Right ventricle myocardium inferior (tissue), 1 donor: ENCODE measurements at regions not wholly inside any gene's neighbourhood (a gene's known extent, or its start where the extent isn't known, plus 50 kb on each side); places are given as distances from the start of the nearest gene placed in this dataset.
"Not testable (repeated sequence)": the region's sequence is repeated elsewhere in the genome, so short reads cannot be mapped to it uniquely, and the experiment has no call there.

ENCODE experiments used
- ATAC-seq: fragments of 200-7000 bp; cut with Tn5 transposase; one replicate; pipeline ENCODE4 v1.9.1; 2020; ENCODE audit warnings: mild to moderate bottlenecking, moderate library complexity
- DNase-seq: peaks from one replicate; pipeline ENCODE4 v3.0.0; 2021; ENCODE audit errors: missing footprints
- intact Hi-C: fragments of 100-400 bp; cut with DNase I; formaldehyde crosslinking; loops from one replicate; pipeline ENCODE4 v1.11.0; 2022
- donor health status: DM: no; HTN: yes; CAD: no; lungs with severe emphysema.

- DNase-seq (no peak), ATAC-seq (no peak)
- intact Hi-C loops: no loop called here
Measured at GRCh38 chr21:20016435-20017005, 981.7 kb upstream of the NCAM2 start.

DNA sequence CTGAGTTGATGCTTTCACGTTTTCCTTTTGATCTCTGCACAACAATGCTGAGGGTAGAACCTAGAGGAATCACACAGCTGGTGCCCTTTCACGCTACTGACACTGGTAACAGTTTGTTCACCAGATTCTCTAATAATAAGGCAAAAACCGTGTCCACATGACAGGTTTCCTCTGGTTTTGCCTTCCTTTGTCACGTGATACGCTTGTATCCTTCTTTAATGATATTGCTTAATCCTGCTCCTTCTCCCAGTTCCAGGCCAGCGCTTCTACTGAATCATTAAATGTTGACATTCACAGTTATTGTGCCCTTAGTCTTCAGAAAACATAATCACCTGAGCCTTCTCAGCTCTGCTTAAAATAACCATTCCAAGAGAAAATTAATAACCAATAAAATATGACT lies 978.2 kb upstream of the NCAM2 start:
- no peak for ATAC-seq
- DNase-seq: no peak
- intact Hi-C loops: no loop called here

- ATAC-seq (no peak), DNase-seq (no peak)
- intact Hi-C loops: no loop called here
Measured at GRCh38 chr21:20023193-20023592, 975.0 kb upstream of the NCAM2 start.

DNA sequence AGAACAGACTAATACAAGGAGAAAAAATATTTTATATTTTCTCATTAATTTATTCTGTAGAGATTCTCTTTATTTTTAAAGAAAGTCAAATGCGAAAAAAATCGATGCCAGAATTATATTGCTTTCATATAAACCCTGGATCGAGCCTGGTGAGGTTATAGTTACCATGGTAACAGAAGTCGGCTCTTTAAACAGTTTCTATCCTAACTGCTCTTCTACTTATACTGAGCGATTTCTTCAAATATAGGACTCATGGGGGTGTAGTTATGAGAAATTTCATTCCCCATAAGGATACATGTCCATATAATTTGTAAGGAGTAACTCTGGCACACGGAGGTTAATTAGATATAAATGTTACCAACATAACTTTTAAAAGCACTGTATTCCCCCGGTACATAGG lies 973.5 kb upstream of the NCAM2 start:
- DNase-seq (no peak), ATAC-seq (no peak)
- intact Hi-C loops: no loop called here

- intact Hi-C loops: no loop called here
- DNase-seq: no peak
- ATAC-seq: no peak
Measured at GRCh38 chr21:20026543-20026942, 971.7 kb upstream of the NCAM2 start.

DNA sequence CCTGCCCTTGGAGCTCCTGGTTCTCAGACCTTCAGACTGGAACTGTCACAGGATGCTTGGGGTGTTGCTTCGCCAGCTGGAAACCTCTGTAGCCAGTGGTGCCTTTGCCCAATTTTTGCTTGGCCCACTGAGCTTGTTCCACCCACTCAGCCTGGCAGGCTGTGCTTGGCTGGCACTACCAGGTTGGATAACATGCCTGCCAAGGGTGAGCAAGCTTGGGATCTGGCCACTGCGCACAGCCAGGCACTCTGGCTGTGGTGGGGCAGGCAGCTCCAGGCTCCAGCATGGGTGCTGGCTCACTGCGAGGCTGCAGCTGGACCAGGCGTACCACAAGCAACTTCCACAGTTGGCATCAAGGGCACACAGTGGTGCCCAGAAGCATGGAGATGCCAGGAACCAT lies 967.8 kb upstream of the NCAM2 start:
- intact Hi-C loops: loop anchor here (10.0 kb wide), 1 partner anchor 1076 kb away; no protein-coding TSS in a partner anchor
- peak; percentile 91 for ATAC-seq
- DNase-seq: no peak

DNA sequence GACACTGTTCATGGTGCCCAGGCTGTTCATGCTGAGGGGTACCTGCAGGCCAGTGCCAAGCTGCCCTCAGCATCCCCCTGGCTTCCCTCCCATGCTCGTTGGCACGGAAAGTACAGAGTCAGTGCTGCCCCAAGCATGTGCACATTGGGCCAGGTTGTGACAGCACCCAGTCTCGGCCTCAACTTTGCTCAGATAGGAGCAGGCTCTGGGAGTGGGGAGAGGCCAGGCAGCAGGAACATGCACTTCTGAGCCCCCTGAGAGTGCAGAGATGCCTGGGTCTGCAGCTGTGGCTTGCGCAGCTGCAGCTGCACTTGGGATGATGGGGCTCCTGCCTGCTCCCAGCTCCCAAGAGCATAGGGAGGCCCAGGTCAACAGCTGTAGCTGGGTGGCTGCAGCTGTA lies 966.4 kb upstream of the NCAM2 start:
- no peak for DNase-seq
- intact Hi-C loops: loop anchor here (10.0 kb wide), 1 partner anchor 1077 kb away; no protein-coding TSS in a partner anchor
- ATAC-seq: no peak

- intact Hi-C loops: no loop called here
- no peak for DNase-seq
- no peak for ATAC-seq
Measured at GRCh38 chr21:20040768-20041167, 957.4 kb upstream of the NCAM2 start.

GRCh38 chr21:20045197-20045596 lies 953.0 kb upstream of the NCAM2 start:
- intact Hi-C loops: no loop called here
- ATAC-seq (no peak), DNase-seq (no peak)

DNA sequence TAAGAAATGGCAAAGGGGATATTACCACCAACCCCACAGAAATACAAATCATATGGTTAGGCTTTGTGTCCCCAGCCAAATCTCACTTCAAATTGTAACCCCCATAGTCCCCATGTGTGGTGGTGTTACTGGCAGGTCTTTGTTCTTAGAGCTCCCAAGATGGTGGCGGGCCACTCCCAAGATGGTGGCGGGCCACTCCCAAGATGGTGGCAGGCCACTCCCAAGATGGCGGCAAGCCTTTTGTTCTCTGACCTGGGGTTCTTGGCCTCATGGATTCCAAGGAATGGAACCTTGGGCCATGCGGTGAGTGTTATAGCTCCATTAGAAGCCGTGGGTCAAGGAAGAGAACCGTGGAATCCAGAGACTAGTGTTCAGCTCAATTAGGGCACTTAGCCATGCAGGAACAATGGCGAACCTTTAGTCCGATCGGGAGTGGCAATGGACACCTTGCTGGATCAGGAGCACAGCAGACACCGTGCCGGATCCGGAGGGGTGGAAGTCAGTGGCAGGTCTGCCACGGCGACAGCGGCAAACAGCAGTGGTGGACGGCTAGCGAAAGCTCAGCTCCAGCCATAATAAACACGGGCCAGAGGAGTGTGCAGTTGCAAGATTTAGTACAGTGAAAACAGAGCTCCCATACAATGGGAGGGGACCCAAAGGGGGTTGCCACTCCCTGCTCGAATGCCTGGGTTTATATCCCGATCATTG lies 949.9 kb upstream of the NCAM2 start:
- DNase-seq: not testable (repeated sequence)

GRCh38 chr21:20083336-20083735 lies 914.9 kb upstream of the NCAM2 start:
- no peak for ATAC-seq
- no peak for DNase-seq
- intact Hi-C loops: no loop called here

More for the DNA sequence above, 949.9 kb upstream of the NCAM2 start:
- intact Hi-C loops, ATAC-seq: not testable (repeated sequence)

- no peak for DNase-seq
- intact Hi-C loops: no loop called here
- no peak for ATAC-seq
Measured at GRCh38 chr21:20083925-20084324, 914.3 kb upstream of the NCAM2 start.

- intact Hi-C loops: no loop called here
- ATAC-seq (no peak), DNase-seq (no peak)
Measured at GRCh38 chr21:20086508-20086907, 911.7 kb upstream of the NCAM2 start.

DNA sequence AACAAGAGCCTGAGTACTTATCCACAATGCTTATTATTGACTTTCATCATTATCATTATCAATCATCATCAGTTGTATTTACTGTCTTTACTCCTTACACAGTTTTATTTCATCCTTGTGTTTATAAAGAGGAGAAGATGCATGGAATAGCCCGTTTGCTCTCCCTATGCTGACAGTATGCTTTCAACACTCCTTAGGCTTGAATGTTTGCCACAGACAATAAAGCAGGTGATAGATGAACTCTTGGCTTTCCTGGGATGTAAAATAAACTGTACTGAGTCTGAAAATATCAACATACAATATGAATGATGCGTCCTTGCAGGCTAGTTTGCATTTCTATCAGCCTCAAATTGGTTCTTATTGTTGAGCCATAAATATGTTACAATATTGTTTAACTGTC lies 891.8 kb upstream of the NCAM2 start:
- DNase-seq (no peak), ATAC-seq (no peak)
- intact Hi-C loops: no loop called here

DNA sequence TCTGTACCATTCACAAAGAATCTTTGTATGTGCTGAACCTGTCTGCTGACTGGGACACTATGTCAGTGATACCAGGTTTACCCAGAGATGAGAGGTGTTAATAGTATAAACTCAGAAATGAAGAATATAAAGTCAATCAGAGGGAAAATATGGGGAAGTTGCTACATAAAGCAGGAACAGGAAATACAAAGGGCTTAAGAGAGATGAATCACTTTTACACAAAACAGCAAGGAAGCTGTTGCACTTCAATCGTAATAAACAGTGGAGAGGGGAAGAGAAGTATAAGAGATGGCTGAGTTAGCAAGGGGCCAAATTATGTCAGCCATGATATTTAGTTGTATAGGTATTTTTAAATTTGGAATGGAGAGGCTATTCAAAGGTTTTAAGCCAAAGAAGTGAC lies 890.2 kb upstream of the NCAM2 start:
- intact Hi-C loops: no loop called here
- DNase-seq (no peak), ATAC-seq (no peak)

- ATAC-seq: no peak
- DNase-seq: no peak
- intact Hi-C loops: no loop called here
Measured at GRCh38 chr21:20108976-20109540, 889.2 kb upstream of the NCAM2 start.

- ATAC-seq: no peak
- intact Hi-C loops: no loop called here
- no peak for DNase-seq
Measured at GRCh38 chr21:20110368-20110767, 887.8 kb upstream of the NCAM2 start.

DNA sequence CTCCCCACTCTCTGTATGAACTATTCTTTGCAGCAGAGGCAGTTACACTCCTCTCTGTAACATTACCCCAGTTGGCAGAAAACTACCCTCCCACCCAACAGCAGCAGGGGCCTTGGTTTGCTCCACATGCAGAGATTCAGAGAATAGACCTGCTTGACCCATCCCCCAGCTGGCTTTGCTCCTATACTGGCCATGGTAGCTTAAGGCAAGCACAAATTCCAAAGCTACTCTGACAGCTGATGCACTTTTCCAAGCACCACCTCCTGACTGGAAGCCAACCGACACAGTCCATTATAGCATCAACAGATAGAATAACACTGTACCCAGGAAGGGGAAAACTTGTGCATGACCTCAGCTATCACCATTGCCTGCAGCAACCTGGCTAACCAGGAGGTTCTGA lies 846.5 kb upstream of the NCAM2 start:
- intact Hi-C loops: no loop called here
- DNase-seq (no peak), ATAC-seq (no peak)

- intact Hi-C loops: no loop called here
Measured at GRCh38 chr21:20163167-20163566, 835.0 kb upstream of the NCAM2 start.

DNA sequence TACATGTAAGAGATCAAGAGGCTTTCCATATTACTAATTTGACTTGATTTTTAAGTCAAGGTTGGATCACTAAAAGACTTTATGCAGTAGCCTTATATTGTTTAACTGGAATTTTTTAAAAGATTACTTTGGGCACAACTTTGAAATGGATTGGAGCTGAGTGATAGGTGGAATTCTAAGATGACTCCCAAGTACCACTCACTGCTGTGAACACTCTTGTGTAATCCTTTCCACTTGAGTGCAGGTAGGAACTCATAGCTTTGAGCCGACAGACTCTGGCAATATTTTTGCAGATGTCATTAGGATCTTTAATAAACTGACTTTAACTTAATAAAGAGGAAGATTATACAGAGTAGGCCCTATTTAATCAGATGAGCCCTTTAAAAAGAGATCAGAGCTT lies 831.1 kb upstream of the NCAM2 start:
- ATAC-seq: no peak
- DNase-seq: no peak
- intact Hi-C loops: no loop called here

More at GRCh38 chr21:20163167-20163566, 835.0 kb upstream of the NCAM2 start:
- ATAC-seq (no peak), DNase-seq (no peak)
